GM19467 (cell line): ENCODE measurements at regions not wholly inside any gene's neighbourhood (a gene's known extent, or its start where the extent isn't known, plus 50 kb on each side); places are given as distances from the start of the nearest gene placed in this dataset.

Source experiments
- ATAC-seq: cut with Tn5 transposase; IDR thresholded peaks from one replicate; pipeline ENCODE4 v1.9.1; 2021; ENCODE audit warnings: mild to moderate bottlenecking, moderate library complexity; ENCODE audit not compliant: unreplicated experiment

DNA sequence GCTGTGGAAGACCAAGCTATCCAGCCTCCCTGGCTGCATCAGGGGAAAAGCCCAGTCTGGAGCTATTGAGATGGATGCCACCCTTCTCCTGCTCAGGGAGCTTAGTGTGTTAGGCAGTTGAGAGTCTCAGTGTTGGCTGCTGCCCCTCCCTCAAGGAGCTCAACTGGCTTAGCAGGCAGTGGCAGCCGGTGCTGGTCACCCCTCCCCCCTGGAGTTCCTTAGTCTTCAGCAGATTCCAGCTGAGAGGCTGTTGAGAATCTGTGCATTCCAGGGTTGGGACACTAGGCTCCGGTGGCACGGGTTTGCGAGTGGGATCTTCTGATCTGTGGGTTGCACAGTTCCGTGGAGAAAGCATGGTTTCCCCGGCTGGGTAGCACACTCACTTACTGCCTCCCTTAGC is 883.8 kb downstream of the NSUN3 start:
- ATAC-seq = no peak

GRCh38 chr3:94961423-94962100 is 898.7 kb downstream of the NSUN3 start:
- no peak for ATAC-seq

DNA sequence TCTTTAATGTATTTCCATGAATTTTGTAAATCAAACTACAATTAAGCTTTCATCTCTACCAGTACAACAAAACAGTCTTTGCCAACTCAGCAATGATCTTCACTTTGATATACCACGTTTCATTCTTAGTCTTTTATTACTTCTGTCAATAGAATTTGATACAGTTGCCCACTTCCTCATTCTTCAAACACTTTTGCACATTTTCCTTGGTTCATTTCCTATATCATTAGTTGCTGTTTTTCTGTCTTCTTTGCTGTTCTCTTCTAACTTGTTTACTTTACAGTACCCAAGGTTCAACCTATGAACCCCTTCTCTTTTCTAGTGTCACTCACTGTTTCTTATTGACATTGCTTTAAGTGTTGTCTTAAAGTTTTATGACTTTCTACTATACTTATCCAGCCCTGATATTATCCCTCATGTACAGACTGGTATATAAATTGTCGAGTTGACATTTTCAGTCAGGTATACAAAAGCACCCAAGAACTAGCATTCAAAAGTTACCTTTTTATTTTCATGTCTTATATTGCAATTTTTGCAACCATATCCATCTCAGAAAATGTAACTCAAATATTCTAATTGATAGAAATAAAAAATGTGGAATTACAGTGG is 903.1 kb downstream of the NSUN3 start:
- no peak for ATAC-seq

GRCh38 chr3:94967196-94967595 is 904.3 kb downstream of the NSUN3 start:
- no peak for ATAC-seq

GRCh38 chr3:94968519-94968918 is 905.7 kb downstream of the NSUN3 start:
- ATAC-seq = no peak

DNA sequence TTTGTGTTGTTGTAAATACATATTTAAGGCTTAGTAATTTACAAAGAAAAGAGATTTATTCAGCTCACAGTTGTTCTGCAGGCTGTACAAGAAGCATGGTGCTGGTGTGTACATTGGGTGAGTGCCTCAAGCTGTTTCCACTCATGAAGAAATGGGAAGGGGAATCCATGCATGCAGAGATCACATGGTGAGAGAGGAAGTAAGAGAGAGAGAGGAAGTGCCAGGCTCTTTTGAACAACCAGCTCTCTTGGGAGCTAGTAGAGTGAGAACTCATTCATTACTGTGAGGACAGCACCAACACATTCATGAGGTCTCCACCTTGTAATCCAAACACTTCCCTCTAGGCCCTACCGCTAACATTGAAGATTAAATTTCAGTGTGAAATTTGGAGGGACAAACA is 909.2 kb downstream of the NSUN3 start:
- ATAC-seq = no peak

DNA sequence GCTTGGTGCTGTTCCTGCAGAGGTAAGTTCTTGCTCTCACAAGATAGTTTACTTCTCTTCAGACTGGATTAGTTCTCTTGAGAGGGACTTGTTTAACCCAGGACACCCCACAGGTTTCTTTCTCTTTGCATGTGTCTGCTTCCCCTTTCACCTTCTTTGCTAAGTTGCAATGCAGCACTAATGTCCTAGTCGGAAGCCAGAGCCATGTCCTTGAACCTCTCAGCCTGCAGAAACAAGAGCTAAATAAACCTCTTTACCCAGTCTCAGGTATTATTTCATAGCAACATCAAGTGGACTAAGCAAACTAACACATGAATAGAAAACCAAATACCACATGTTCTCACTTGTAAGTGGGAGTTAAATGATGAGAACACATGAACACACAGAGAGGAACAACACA is 915.2 kb downstream of the NSUN3 start:
- no peak for ATAC-seq

DNA sequence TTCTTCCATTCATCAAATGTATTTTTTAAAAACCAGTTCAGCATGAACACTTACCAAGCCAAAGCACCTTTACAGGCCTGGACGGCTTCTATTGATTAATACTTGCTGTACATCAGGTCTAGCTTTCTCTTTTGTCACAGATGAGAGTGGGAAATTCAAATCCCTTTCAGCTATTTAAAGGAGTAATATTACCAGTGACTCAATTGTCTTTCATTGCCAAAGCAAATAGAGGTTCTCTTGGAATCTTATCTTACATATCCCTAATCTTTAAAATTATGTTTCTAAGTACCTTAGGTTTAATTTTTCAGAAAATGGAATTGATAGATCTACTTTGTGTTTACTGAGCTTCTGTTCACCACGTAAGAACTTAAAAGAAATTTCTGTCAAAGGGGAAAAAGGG is 922.9 kb downstream of the NSUN3 start:
- ATAC-seq = no peak

DNA sequence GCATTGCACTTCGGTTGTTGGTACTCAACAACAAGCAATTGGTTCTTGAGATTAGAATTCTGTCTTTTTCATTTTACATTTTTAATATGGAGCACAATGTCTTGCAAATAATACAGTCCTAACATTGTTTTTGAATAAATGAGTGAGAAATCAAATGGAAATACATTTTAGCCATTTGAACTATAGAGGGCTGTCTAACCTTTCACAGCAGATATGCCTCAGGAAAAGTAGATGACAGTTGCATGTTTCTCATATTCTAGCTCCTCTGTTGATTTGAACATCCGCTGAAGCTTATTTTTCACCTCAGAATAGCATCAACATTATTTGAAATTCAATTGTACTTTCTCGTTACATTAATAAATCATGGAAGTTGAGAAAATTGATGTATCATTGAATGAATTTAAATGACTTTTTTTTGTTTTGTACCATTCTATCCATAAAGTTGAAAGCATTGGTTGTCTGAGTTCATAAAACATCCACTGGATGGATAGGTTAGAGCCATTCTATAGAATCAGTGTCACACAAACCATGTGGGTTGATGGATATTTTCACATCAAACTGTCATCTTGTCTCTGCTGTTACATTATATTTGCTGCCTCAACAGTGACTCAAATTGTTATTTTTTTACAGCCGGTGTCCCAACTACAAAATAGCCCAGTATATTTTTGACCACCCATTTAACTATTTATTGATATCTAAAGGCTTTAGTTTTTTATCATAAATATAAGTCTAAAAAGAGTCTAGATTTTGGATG is 928.3 kb downstream of the NSUN3 start:
- ATAC-seq = no peak

DNA sequence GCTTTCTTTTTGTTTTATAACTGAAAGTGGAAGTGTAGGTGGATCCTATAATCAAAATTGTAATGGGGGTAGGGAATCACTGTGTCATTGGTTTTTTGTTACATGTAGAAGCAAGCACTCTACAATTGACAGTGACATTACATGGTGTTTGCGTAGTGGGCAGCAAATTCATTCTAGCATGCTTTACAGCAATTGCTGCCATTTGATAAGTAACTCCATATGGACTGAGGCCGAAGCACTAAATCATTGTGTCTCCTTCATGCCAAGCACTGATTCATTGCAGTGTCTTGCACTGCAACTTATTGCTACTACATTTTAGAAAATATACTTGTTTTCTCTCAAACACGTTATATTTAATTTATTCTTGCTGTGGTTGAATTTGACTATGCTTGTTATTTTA is 933.9 kb downstream of the NSUN3 start:
- ATAC-seq = no peak

DNA sequence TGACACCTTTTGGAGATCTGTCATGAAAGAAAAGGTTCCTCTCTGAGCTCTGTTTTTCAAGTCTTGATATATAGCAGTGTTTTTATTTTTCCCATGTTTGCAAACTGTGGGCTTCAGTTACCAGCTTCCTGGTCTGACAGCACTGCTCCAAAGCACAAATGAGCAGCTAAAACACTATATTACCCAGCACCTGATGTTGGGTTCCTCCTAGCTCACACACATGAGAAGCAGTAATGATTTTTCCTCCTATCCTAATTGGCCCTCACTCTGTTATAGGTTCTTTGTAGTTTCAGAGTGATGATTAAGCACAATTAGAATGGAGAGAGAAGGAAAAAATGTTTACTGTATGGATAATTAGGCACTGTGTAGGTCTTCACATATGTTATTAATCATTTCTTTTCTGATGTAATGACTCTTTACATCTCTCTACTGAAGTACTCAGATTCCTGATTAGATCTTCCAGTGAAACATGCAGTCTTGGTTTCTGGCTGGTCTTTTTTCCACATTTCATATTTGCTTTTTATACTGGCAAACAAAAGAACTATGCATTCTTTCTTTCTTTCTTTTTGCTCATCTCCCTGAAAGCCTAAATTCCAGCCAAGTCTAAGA is 939.7 kb downstream of the NSUN3 start:
- ATAC-seq = no peak

- ATAC-seq = no peak
These were observed 965.8 kb downstream of the NSUN3 start for GRCh38 chr3:95028688-95029087.

GRCh38 chr3:95029644-95030043 is 966.8 kb downstream of the NSUN3 start:
- ATAC-seq = no peak

GRCh38 chr3:95036526-95037021 is 973.7 kb downstream of the NSUN3 start:
- ATAC-seq = no peak

DNA sequence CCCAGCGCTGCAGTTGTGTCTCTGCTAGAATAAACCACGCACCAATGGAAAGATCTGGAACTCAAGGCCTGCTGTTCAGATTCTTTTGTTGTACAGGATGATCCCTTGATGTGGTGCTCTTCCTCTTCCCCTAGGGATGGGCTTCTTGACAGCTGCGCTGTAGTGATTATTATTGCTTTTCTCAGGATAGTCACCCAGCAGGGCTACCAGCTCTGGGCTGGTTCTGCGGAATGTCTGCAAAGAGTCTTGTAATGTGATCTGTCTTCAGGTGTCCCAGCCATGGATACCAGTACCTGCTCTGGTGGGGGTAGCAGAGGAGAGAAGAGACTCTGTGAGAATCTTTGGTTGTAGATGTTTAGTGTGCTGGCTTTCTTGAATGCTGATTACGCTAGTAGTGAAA is 974.2 kb downstream of the NSUN3 start:
- no peak for ATAC-seq

- no peak for ATAC-seq
These were observed 975.1 kb downstream of the NSUN3 start for GRCh38 chr3:95037927-95038326.

DNA sequence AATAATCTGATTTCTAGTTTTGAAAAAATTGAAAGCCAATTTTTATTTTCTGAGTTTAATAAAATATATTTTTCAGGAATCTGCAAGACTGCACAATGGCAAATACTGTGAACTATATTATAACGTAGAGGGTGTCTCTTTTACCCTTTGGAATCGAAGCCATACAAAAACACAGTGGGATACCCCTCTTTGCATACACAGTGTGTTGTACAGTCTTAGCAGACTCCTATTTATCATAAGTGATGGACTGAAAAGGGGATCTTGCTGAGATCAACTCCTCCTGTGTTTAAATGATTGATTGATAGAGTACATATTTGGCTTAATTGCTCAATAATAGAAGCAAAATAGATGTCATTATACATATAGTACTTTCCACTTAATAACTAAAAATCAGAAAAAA is 981.2 kb downstream of the NSUN3 start:
- no peak for ATAC-seq

DNA sequence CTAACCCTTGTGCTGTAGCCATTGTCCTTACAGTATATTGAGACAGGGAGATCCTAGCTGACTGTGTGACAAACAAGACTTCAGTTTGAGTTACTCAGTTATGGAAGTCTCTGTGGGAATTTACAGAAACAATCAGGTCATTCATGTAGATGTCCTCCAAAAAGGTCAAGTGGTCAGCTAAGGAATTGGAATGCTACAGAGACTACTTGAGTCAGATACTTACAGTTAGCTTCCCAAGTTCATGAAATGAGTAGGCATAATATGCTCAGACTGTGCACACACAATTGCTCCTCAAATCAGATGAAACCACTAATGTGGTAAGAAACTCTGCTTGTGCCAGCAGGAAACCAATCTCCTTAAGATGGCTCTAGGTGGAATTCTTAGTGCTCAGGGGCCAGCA is 985.7 kb downstream of the NSUN3 start:
- ATAC-seq = no peak

DNA sequence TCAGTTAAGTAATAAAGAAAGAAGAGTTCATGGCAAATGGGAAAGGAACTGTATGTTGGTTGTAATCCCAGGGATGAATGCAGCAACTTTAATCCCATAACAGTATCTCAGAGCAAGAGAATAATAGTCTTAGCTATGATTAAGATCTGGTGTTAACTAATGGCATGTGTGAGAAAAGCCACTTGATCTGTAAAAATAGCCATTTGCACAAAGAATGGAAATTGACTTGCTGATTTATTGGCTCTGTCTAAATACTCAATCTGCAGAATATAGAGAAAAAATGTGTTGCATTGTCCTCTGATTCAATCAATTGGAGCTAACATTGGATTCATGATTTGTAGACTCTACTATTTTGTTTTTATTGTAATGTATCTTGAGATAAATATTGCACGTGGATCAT is 987.0 kb downstream of the NSUN3 start:
- no peak for ATAC-seq

- no peak for ATAC-seq
These were observed 992.4 kb downstream of the NSUN3 start for GRCh38 chr3:95055288-95055687.

- ATAC-seq = no peak
These were observed 1019.3 kb downstream of the NSUN3 start for GRCh38 chr3:95082191-95082590.

DNA sequence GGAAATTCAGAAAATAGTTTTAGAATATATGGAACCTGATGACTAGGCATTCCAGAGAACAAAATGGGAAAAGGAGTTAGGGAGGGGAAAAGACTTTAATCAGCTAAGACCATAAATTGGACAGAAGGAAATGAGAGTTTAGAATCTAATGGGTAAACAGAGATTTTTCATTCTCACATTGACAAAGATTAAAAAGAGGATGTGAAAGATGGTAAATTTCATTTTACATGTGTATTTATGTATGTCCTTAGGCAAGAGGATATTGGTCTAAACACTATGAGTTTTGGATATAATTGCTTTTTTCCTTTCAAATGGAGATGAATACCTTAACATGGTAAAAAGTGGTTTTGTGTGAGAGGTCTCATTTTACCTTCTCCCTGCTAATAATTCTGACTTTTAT is 1021.9 kb downstream of the NSUN3 start:
- ATAC-seq = no peak
